ENCODE measurements at regions not wholly inside any gene's neighbourhood (a gene's known extent, or its start where the extent isn't known, plus 50 kb on each side); places are given as distances from the start of the nearest gene placed in this dataset.
"Not testable (repeated sequence)": the region's sequence is repeated elsewhere in the genome, so short reads cannot be mapped to it uniquely, and the experiment has no call there.

GRCh38 chr5:36410672-36411071, 109.0 kb upstream of the RANBP3L start:
- TF ChIP-seq, protein P1, sequence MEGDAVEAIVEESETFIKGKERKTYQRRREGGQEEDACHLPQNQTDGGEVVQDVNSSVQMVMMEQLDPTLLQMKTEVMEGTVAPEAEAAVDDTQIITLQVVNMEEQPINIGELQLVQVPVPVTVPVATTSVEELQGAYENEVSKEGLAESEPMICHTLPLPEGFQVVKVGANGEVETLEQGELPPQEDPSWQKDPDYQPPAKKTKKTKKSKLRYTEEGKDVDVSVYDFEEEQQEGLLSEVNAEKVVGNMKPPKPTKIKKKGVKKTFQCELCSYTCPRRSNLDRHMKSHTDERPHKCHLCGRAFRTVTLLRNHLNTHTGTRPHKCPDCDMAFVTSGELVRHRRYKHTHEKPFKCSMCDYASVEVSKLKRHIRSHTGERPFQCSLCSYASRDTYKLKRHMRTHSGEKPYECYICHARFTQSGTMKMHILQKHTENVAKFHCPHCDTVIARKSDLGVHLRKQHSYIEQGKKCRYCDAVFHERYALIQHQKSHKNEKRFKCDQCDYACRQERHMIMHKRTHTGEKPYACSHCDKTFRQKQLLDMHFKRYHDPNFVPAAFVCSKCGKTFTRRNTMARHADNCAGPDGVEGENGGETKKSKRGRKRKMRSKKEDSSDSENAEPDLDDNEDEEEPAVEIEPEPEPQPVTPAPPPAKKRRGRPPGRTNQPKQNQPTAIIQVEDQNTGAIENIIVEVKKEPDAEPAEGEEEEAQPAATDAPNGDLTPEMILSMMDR (conservative IDR thresholded peaks at IDR 0.05; ENCODE audit: low read length), result not testable (repeated sequence)
- not testable (repeated sequence) for TF ChIP-seq EZH2phosphoT487 (IDR thresholded peaks at IDR 0.05; ENCODE audit: borderline replicate concordance, low read depth, low read length)
